NCI-H69 (cell line): ENCODE measurements at regions not wholly inside any gene's neighbourhood (a gene's known extent, or its start where the extent isn't known, plus 50 kb on each side); places are given as distances from the start of the nearest gene placed in this dataset.

Experiments used
- DNase-seq: peaks from one replicate; lab custom pipeline; 2025; lab: John Stamatoyannopoulos, UW

DNA sequence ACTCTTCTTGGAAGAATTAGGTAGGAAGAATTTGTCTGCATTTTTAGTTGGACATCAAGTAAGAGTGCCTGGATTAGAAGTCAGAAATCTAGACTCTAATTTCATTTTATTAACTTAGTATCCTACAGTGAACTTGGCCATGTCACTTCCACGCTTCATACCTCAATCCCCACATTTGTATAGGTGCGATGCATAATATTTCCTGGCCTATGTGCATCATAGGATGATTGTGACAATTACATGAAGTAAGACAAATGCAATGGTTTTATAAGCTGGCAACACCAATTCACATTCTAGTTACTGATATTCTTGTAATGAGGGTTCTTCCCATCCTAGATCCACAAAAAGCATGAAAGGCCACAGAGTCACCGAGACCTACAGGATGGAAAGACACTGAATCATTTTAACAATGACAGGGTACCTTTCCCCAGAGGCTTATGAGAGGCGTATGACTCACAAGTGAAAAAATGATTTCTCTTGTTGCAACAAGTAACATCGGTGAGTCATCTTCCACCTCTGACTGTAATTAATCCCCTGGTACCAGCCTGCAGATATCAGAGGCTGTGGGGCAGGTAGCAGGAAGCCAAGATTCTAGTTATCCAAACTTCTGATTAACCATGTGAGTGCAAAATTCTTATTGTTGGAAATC, 56.0 kb upstream of the OR5AK2 start:
- no peak for DNase-seq

DNA sequence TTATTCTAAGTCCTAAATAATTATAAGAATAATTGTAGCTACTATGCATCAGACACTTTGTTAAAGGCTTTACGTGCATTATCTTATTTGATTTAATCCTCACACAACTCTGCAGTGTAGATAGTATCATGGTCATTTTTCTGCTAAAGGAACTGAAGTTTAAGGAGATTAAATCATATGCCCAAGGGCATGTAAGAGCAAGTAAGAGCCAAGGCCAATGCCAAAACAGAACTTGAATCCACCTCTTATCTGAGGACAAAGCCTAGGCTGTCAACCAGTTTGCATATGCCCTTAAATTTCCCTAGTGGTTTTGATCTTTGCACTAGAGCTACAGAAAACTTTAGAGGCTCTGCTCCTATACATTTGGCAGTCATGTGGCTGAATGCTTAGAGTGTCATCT, 65.6 kb upstream of the OR5AK2 start:
- no peak for DNase-seq

DNA sequence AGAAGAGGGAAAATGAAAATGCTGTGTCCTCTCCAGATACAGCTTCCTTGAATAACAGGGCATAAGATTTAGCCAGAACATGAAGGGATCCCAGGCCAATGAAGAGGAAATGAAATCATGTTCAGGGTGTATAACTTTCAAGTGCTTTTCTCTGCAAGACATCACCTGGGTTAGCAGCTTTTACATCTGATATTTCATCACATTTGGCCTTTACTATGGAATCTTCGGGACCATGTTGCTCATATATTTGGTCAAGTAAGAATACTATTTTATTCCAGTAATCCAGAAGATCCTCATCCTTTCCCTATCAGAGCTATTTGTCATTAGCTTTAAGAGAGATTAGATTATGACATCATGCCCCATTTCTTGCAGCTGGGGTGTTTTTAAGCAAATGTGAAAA, 66.3 kb upstream of the OR5AK2 start:
- no peak for DNase-seq

DNA sequence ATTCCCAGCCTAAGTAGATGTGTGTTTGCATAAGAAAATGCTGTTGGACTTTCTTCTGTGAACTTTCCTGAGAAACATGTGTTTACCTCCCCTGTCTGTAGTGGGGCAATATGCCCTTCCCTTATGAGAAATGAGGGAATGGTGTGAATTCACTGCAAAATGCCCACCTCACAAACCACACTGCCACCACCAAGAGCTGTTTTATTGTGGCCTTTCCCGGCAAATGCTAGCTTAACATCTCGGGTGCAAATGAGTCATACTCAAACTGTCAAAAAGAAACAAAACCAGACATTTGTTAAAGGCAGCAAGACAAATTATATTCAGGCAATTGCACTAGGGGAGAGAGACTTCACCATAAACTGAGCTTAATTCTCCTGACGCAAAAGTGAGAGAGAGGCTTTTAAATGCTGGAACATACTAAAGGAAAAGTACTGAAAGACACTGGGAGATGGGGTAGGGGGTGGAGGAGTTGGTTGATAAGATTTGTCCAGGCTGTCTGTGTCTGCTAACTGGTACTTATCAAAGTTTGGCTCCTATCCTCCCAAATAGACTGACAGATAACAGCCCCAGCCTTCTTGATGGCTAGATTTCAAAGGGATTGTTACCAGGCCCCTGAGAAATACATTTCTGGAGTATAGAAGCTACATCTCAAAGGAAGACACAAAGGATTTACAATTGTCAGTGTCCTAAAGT, 70.9 kb upstream of the OR5AK2 start:
- DNase-seq, result no peak

DNA sequence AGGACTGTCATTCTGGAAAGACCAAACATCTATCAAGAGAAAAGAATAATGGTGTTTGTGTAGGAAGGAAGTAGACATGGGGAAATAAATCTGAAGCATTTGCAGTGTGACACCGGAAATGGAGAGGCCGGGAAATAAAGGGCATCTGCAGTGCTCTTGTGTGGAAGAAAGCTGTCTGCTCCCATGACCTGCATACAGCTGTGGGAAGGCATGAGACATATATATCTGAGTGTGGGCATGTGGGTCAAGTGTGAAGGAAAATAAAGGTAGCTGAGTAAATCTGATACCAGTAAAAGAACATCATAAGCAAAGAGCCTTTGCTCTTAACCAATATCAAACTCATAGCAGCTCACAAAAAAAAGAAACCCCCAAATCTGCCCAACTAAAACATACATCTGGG, 72.1 kb upstream of the OR5AK2 start:
- DNase-seq, result no peak

DNA sequence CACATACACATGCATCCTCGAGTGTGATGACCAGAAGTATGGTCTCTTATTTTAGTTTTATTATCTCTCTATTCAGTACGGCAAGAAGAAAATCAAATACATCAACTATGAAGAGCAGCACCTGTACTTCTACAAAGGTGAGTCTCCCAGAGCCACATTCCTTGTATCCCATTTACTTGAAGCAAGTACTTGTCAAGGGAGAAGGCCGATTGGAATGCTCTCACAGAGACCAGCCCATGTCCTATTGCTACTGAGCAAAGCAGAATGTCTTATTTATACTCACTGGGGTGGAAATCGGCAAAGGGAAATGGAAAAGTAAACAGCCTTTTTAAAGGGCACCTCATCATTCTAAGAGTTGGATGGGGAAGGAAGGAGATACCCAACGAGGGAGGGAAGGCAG, 72.6 kb upstream of the OR5AK2 start:
- DNase-seq, result no peak

DNA sequence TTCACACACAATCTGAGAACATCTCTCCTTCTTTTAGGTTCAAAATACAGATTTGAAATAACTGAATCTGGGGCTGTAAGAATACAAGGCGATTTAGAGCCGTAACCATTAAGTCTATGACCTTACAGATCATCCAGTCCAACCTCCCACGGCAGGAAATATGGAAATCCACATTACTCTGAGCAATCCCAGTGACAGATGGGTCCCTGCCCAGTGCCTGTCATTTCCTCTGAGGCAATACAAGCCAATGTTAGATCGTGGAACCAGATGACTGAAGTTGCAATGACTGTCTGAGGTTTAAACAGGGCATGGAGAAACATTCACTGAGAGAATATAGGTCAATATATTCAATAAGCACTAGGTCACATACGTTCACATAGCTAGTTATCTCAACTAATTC, 77.4 kb upstream of the OR5AK2 start:
- DNase-seq, result no peak

DNA sequence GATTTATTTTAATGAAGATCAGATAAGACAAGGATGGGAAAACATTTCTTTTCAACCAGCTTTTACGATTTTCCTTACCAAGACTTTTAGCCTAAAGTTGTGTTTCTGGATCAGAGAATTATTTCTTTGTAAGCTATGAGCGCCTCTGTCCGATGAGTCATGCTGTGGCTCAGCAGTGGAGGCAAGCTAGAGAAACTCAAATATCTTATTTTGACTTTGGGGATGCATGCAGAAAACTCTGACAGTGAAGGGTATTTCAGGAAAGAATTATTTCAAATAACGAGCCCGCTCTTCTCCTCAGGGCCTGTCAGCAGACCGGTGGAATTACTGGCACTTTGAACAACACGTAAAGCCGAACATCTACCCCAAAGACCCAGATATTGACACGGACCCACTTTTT, 77.9 kb upstream of the OR5AK2 start:
- DNase-seq, result no peak

DNA sequence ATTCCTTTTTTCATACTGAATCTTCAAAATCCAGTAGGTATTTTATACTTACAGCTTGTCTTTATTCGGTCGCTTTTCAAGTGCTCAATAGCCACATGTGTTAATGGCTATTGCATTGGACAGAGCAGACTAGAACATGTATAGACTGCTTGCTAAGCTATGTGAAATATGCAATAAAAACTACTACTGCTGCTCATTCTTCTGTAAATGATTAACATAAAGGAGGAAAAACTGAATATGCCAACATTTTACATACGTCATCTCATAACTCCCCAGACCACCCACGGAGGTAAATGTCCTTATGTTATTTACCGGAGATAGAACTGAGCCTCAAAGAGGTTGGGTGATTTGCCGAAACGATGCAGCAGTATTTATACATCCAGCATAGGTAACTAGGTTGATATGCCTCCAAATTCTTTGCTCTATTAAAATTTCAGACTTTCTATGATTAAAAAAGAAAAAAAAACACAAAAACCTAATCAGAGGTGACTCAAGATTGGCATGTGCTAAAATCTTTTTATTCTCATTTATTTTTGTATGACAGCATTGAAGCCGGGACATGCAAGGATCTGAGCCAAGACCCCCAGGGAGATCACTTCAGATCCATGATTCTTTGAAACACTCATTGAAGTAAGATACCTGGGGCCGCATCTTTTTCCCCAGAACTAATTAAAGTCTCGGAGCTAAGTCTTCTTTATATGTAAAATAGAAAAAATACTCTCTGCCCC, 78.5 kb upstream of the OR5AK2 start:
- no peak for DNase-seq

DNA sequence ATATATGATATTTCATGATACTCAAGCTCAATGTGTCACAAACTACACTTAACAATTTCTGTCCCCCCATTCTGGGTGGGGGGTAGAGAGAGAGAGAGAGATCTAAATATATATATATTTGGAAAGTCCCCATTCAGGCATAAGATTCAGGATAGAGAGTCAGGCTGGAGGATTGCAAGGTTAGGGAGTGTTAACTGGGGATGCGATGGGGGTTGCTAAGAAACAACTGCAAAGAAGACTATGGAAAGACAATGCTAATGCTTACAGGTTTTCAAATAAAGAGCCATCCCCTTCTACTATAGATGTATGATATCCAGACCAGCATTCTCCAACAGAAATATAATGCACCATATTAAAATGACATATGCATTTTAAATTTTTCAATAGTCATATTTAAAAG, 79.2 kb upstream of the OR5AK2 start:
- DNase-seq, result no peak

DNA sequence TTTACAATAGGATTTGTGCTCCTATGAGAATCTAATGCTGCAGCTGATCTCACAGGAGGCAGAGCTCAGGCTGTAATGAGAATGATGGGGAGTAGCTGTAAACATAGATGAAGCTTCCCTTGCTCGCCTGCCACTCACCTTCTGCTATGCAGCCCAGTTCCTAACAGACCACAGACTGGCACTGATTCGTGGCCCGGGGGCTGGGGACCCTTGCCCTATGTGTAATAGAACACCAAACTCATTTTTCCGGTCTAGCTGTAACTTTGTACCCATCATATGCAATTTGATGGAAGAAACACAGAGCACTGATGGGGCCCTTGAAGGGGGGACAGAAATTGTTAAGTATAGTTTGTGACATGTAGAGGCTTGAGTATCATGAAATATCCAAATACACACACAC, 79.6 kb upstream of the OR5AK2 start:
- no peak for DNase-seq

DNA sequence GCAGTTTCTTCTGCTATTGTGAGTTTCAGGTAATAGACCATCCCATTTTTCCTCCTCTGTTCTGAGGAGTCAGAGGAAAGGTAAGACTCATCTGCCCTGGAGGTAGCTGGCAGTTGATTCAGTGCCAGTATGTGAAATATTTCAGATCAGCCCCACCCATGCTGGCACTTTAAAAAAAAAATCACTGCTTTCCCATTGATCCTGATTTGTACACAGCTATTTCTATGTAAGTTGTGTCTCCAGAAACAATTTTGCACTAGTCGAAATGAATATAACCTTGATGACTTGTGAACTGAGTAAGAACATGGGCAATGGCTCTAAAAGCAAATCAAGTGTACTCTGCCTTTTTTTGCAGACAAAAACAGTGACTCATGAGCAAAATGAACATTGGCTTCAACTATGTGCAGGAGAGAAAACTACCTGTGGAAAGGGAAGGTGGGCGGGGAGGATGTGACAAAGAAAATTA, 82.0 kb upstream of the OR5AK2 start:
- DNase-seq, result no peak

DNA sequence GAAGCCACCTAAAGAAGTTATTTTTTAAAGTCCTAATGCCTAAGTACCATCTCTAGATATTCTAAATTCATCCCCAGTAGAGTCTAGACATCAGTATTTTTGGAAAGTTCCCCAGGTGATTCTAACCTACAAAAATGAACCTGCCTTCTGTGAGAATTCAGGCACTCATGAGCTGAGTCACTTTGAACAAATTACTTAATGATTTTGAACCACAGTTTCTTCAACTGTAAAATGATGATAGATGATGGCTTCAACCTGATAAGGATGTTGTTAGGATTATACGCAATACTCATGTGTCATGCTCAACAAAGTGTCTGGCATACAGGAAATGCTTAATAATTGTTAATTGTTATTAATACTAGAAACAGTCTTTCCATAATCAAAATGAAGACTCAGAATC, 82.8 kb upstream of the OR5AK2 start:
- no peak for DNase-seq

DNA sequence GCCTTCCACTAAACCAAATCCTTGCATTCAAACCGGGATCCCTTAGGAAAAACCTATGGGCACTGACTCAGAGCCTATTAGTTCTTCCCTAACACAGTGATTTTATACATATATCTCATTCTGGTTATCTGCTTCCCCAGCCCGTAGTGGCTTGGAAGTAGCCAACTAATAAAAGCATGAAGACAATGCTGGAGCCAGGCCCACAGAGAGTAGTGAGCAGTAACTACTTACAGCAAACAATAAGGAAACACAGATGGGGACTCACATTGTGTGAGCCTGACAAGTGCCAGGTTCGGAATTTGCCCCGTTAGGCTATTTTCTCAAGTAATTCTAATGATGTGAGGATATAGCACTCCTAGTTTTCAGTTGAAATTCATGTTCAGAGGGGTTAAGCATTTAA, 83.3 kb upstream of the OR5AK2 start:
- DNase-seq, result no peak

DNA sequence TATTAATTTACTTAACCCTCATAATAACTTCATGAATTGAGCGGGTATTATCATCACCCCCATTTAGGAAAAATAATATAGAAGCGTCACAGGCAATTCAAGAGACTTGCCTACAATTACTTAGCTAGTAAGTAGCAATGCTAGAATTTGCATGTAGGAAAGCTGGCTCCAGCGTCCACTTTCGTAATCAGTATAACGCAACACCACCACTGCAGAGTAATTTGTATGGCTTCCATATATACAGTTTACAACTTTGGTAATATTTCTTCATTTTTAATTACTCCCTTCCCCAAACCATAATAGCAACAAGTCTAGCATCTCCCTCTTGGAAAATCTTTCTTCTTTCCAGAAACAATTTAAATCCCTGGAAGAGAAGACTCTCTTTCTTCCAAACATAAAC, 89.9 kb upstream of the OR5AK2 start:
- DNase-seq, result no peak

DNA sequence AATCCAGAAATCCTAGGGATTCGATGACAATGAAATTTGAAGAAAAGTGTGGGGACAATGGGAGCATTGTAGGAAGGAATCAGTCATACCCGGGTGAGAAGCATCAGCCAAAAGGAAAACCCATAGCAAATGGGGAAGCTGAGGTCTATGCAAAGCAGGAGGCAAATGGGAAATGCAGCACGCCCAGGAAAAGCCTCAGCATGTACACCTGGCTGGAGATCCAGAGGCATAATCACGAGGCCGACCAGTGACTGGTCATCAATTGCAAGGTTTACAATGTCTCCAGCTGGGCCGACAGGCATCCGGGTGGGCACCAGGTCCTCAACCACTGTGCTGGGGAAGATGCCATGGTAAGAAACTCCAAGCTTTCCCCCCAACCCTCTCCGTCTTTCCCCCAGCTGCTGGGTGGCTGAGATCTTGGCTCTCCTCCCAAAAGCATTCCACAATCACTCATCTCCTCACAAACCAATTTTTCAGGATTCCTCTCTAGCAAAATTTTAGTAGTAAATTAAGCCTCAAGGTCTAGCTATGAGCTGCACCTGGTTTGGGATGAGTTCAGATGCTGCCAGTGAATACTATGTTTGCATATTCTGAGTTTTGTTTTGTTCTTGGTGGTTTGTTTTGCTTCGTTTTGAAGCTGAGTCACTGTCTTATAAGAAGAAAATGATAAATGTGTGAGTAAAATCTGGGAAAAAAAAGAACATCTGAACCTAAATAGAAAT, 98.0 kb upstream of the OR5AK2 start:
- DNase-seq, result no peak

DNA sequence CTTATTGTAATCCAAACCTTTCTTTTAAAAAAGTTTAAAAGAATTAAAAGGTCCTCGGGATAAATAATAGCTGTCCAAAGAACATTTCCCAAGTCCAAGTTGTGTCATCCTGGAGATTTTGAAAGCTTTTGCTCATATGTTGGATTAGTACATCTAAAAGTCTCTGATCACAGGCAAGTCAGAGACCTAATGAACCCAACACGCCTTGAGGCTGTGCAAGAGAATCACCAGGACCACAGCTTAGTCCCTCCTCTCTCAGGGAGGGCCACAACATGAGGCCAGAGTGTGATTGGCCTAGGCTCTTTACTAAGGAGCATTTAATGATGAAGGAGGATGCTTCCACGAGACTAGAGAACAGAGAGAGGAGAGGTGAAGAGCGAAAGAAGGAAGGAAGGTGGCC, 98.7 kb upstream of the OR5AK2 start:
- no peak for DNase-seq

DNA sequence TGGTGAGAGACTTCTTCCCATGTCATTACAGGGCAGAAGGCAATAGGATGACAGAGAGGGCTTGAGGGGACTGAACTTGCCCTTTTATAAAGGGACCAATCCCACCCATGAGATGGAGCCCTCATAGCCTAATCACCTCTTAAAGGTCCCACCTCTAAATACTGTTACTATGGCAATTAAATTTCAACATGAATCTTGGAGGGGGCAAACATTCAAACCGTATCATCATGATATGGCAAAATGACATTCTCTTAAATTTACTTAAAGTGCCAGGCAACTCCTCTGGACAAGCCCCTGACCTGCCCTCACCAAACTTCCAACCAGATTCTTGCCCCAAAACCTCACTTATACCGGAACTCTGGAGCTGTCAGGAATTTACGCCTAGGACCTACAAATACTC, 100.8 kb upstream of the OR5AK2 start:
- no peak for DNase-seq

DNA sequence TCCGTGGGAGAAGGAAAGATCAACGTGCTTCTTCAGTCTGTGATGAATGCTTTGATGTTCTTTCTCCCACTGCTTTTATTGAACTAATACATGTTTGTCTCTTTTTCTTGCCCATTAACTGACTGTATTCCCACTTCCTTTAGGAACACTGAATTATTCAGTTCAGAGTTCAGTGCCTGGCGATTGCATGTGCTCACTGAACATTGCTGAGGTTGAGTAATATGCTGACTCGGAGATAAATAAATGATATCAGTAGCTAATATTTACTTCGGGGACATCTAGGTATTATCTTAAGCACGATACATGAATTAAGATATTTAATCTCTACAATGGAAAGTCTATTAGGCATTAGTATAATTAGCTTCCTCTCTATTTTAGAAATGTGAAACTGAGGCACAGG, 102.3 kb upstream of the OR5AK2 start:
- DNase-seq, result no peak

DNA sequence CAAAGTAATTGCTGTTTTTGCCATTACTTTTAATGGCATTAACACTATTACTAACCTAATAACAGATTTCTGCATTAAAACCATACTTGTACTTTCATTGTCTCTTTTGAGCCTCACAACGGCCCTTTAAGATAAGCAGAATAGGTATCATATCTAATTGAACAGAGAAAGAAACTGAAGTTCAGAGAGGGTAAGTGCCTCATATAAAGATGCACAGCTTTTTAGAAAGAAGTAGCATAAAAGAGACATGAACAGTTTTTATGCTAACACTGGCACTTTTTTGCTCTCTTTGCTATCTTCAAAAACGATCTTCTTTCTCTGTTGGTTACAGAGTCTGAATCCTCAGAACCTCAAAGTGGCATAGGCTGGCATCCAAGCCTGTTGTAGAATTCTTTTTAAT, 102.9 kb upstream of the OR5AK2 start:
- no peak for DNase-seq

DNA sequence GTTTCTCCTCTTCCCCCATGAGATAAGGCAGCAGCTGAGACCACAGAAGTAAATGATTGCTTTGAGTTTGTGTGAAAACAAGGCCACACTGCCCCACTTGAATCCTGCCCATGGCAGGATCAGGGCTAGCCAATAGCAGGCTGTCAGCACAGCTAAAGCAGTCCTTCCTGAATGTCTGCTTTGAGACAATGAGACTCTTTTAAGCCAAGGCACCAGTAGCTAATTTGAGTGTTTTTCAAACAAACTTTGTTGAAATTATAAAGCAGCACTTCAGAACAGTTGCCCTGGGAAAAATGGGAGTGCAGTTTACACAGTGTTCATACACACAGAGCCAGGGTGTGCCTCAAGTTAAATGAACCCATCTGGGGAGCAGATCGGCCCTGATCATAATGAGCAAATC, 103.5 kb upstream of the OR5AK2 start:
- DNase-seq, result no peak

DNA sequence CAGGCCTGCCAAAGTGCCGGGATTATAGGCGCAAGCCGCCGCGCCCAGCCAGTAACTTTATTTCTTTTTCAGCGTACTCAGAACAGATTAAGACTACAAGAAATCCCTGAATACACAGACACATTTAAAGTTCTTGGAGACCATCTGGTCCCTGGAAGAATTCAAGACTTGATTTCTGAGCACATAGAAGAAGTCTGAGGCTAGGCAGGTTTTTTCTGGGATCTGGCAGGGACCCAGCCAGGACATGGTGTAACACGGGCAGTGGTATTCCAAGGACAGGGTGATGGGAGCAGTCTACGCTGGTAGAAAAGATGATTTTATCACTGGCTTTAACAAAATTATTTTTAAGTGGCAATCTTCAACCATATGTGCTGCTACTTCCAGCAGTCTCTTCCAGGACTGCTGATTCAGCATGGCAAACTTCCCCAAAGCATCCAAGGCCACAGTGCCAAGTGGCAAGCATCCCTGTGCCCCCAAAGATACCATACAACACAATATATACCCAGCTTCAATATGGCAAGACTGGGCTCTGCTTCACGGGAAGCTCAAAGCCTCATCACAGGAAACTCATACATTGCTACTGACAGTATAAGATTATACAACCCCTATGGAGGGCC, 105.2 kb upstream of the OR5AK2 start:
- no peak for DNase-seq
